ENCODE measurements at regions not wholly inside any gene's neighbourhood (a gene's known extent, or its start where the extent isn't known, plus 50 kb on each side); places are given as distances from the start of the nearest gene placed in this dataset.

GRCh38 chr2:129275706-129276105 is 703.8 kb upstream of the RAB6C start:
- Histone ChIP-seq H3K27me3 (ENCODE audit: control insufficient read depth in 2 of 2, insufficient read depth in 2 of 2, low read length in 2 of 2) (no peaks in the 10 kb centered on the region), H2AFZ (ENCODE audit: low read depth, low read length) (no peak overlapping the region), H3K79me2 (ENCODE audit: control insufficient read depth, insufficient read depth, low read length) (no peaks in the 10 kb centered on the region), H3K4me2 (ENCODE audit: insufficient read depth, low read length) (no peak overlapping the region), H3K27ac (ENCODE audit: extremely low read depth, low read depth, low read length) (no peak overlapping the region), H3K4me3 (no peak overlapping the region), H3K4me1 (replicated peaks in 1 of 2; ENCODE audit: control insufficient read depth in 2 of 2, insufficient read depth in 2 of 2, low read length in 2 of 2) (no peaks in the 10 kb centered on the region), H4K20me1 (replicated peaks; ENCODE audit: control insufficient read depth, insufficient read depth, low read length) (no peaks in the 10 kb centered on the region), H3K9me3 (replicated peaks; ENCODE audit: control insufficient read depth, insufficient read depth, low read depth, low read length) (no peaks in the 10 kb centered on the region), H3K9me1 (ENCODE audit: control insufficient read depth, insufficient read depth, low read length) (no peaks in the 10 kb centered on the region), H3K9ac (ENCODE audit: insufficient read depth in 1 of 2, low read depth in 2 of 2, low read length in 2 of 2) (no peak overlapping the region), H3K36me3 (ENCODE audit: control insufficient read depth, insufficient read depth, low read length) (no peaks in the 10 kb centered on the region)
- intact Hi-C loops (cut with micrococcal nuclease) (no loop called here), in situ Hi-C loops (cut with MboI) (no loop called here)
- BruUV-seq (replicated peaks): no TSS peak
- 0% methylated on average over 3 of the region's 3 CpGs for WGBS (ENCODE audit: insufficient coverage, low coverage, missing lambda C conversion rate)
- TF ChIP-seq SAP30 (IDR thresholded peaks at IDR 0.05; ENCODE audit: borderline replicate concordance, insufficient read depth, low read depth, low read length, poor library complexity, severe bottlenecking) (no peak), SMARCB1 (IDR thresholded peaks at IDR 0.05; ENCODE audit: insufficient read length, low read depth) (no peak), RBBP5 (IDR thresholded peaks at IDR 0.05; ENCODE audit: borderline replicate concordance, insufficient read depth, low read length, poor library complexity, severe bottlenecking) (no peak), NR2C1 (IDR thresholded peaks at IDR 0.05) (no peak), NR2C1 (tag; IDR thresholded peaks at IDR 0.05) (no peak), ZNF232 (CRISPR knock-in tag; IDR thresholded peaks at IDR 0.05) (no peak), RBM39 (optimal IDR thresholded peaks at IDR 0.05; ENCODE audit: low read depth, low read length) (no peak), NEUROD1 (IDR thresholded peaks at IDR 0.05; ENCODE audit: borderline replicate concordance, low read depth, low read length, partially characterized antibody) (no peak), MYBL2 (IDR thresholded peaks at IDR 0.05; ENCODE audit: low read depth) (no peak), MYBL2 (CRISPR knock-in tag; IDR thresholded peaks at IDR 0.05; ENCODE audit: borderline replicate concordance) (no peak), CBX2 (IDR thresholded peaks at IDR 0.05; ENCODE audit: insufficient read depth, low read length, poor library complexity, severe bottlenecking) (no peak), ZNF212 (CRISPR knock-in tag; IDR thresholded peaks at IDR 0.05) (no peak), ZBTB1 (CRISPR knock-in tag; IDR thresholded peaks at IDR 0.05; ENCODE audit: borderline replicate concordance, low read depth) (no peak), MTA3 (IDR thresholded peaks at IDR 0.05; ENCODE audit: borderline replicate concordance) (no peak), CREB1 (IDR thresholded peaks at IDR 0.05) (no peak), CREB1 (CRISPR knock-in tag; IDR thresholded peaks at IDR 0.05) (no peak), ZBTB33 (CRISPR knock-in tag; IDR thresholded peaks at IDR 0.05) (no peak)
- FAIRE-seq (no peak), DNase-seq (ENCODE audit: extremely low read depth in 1 of 4, low spot score in 3 of 4) (no peak), ATAC-seq (no peak)
- POLR2A ChIA-PET: no interaction called here
- CTCF ChIA-PET (ENCODE audit: low intra/inter-chr PET ratio): no interaction called here
